Liver (tissue), 3 donors: ENCODE measurements at regions not wholly inside any gene's neighbourhood (a gene's known extent, or its start where the extent isn't known, plus 50 kb on each side); places are given as distances from the start of the nearest gene placed in this dataset.

Experiments
- GABPA ChIP-seq, 2 donors: IDR thresholded peaks in 1 of 2; conservative IDR thresholded peaks in 1 of 2; 2 replicates each; pipeline ENCODE4 v1.6.1; 2016; ENCODE audit warnings: antibody characterized with exemption in 2 of 2, mild to moderate bottlenecking in 1 of 2, moderate library complexity in 1 of 2
- HNF4A ChIP-seq, 2 donors: conservative IDR thresholded peaks; 2 replicates each; pipeline ENCODE4 v1.6.1; 2016; ENCODE audit warnings: antibody characterized with exemption in 2 of 2, mild to moderate bottlenecking in 2 of 2
- HNF4G ChIP-seq: IDR thresholded peaks from 2 replicates; pipeline ENCODE4 v1.6.1; 2016; ENCODE audit warnings: antibody characterized with exemption
- JUND ChIP-seq, 2 donors: IDR thresholded peaks; 2 replicates each; pipeline ENCODE4 v1.6.1; 2016; ENCODE audit warnings: antibody characterized with exemption in 2 of 2
- REST ChIP-seq: IDR thresholded peaks from 2 replicates; pipeline ENCODE4 v1.6.1; 2016; ENCODE audit warnings: antibody characterized with exemption, mild to moderate bottlenecking
- TF ChIP-seq, protein P1 (sequence below): fragments of 150-350 bp; IDR thresholded peaks from 2 replicates; pipeline ENCODE4 v1.5.1; 2017; ENCODE audit warnings: improper control_type of control experiment, low read depth, low read length; ENCODE audit not compliant: missing input control
- TF ChIP-seq, protein P2 (sequence below): IDR thresholded peaks from 2 replicates; pipeline ENCODE4 v1.6.1; 2016; ENCODE audit warnings: antibody characterized with exemption
- donor health status: healthy.
- donor health status: healthy.

- TF ChIP-seq, protein P1, sequence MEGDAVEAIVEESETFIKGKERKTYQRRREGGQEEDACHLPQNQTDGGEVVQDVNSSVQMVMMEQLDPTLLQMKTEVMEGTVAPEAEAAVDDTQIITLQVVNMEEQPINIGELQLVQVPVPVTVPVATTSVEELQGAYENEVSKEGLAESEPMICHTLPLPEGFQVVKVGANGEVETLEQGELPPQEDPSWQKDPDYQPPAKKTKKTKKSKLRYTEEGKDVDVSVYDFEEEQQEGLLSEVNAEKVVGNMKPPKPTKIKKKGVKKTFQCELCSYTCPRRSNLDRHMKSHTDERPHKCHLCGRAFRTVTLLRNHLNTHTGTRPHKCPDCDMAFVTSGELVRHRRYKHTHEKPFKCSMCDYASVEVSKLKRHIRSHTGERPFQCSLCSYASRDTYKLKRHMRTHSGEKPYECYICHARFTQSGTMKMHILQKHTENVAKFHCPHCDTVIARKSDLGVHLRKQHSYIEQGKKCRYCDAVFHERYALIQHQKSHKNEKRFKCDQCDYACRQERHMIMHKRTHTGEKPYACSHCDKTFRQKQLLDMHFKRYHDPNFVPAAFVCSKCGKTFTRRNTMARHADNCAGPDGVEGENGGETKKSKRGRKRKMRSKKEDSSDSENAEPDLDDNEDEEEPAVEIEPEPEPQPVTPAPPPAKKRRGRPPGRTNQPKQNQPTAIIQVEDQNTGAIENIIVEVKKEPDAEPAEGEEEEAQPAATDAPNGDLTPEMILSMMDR: no peak
- TF ChIP-seq, protein P2, sequence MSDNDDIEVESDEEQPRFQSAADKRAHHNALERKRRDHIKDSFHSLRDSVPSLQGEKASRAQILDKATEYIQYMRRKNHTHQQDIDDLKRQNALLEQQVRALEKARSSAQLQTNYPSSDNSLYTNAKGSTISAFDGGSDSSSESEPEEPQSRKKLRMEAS: no peak
- TF ChIP-seq REST: no peak
- no peak for TF ChIP-seq HNF4G
- TF ChIP-seq GABPA (IDR thresholded peaks at IDR 0.05 in 1 of 2, conservative IDR thresholded peaks at IDR 0.05 in 1 of 2): no peak
- no peak for TF ChIP-seq HNF4A (conservative IDR thresholded peaks at IDR 0.05)
- TF ChIP-seq JUND (IDR thresholded peaks at IDR 0.05): no peak
These were observed 623.5 kb downstream of the PRR16 start for GRCh38 chr5:121087560-121087959.
